ENCODE measurements at regions not wholly inside any gene's neighbourhood (a gene's known extent, or its start where the extent isn't known, plus 50 kb on each side); places are given as distances from the start of the nearest gene placed in this dataset.

GRCh38 chr7:136272934-136273333 is 295.8 kb upstream of the MTPN start:
- TF ChIP-seq CTCF (IDR thresholded peaks at IDR 0.05) (no peak), POLR2A (IDR thresholded peaks at IDR 0.05) (no peak)
